SK-N-MC (cell line): ENCODE measurements at regions not wholly inside any gene's neighbourhood (a gene's known extent, or its start where the extent isn't known, plus 50 kb on each side); places are given as distances from the start of the nearest gene placed in this dataset.
"Not testable (repeated sequence)": the region's sequence is repeated elsewhere in the genome, so short reads cannot be mapped to it uniquely, and the experiment has no call there.

Source experiments
- DNase-seq: peaks from one replicate; pipeline ENCODE4 v3.0.0-alpha.2; 2011; ENCODE audit warnings: low read depth, low spot score
- H3K27ac ChIP-seq: fragments of 200-600 bp; sonication (generic); 2 replicates; pipeline ENCODE4 v1.5.1; 2016; ENCODE audit warnings: mixed run types
- H3K36me3 ChIP-seq: fragments of 200-600 bp; sonication (generic); 2 replicates; pipeline ENCODE4 v1.6.1; 2017; ENCODE audit warnings: antibody characterized with exemption, low read length, mixed read lengths; ENCODE audit not compliant: insufficient read depth
- H3K4me3 ChIP-seq: fragments of 200-600 bp; sonication (generic); 2 replicates; pipeline ENCODE4 v1.5.1; 2016
- H3K9ac ChIP-seq: fragments of 200-600 bp; sonication (generic); 2 replicates; pipeline ENCODE4 v1.8.0; 2017; ENCODE audit warnings: mixed run types, mixed read lengths; ENCODE audit not compliant: insufficient read length
- H3K9me3 ChIP-seq: fragments of 200-600 bp; sonication (generic); 2 replicates; pipeline ENCODE4 v1.6.1; 2017; ENCODE audit warnings: low read depth, mild to moderate bottlenecking, antibody characterized with exemption, low read length, moderate library complexity, mixed read lengths
- EZH2 ChIP-seq: fragments of 200-600 bp; sonication (generic); IDR thresholded peaks from one replicate; pipeline ENCODE4 v1.6.1; 2017; ENCODE audit warnings: antibody characterized with exemption
- FOXP2 ChIP-seq: optimal IDR thresholded peaks from 2 replicates; pipeline ENCODE3; 2011; ENCODE audit warnings: mild to moderate bottlenecking, moderate library complexity; ENCODE audit not compliant: insufficient read depth; ENCODE audit errors: extremely low read length, control extremely low read depth
- POLR2AphosphoS5 ChIP-seq: IDR thresholded peaks from 2 replicates; pipeline ENCODE4 v1.6.1; 2012; ENCODE audit warnings: mild to moderate bottlenecking, low read depth, low read length, borderline replicate concordance

- Histone ChIP-seq H3K36me3 (no peaks in the 10 kb centered on the region), H3K9ac (no peak overlapping the region), H3K9me3 (no peaks in the 10 kb centered on the region), H3K27ac (no peak overlapping the region), H3K4me3 (no peak overlapping the region)
- no peak for DNase-seq
- TF ChIP-seq EZH2 (no peak), FOXP2 (no peak), POLR2AphosphoS5 (no peak)
These were observed 125.6 kb downstream of the ABHD5 start for GRCh38 chr3:43816372-43816771.

- no peak for TF ChIP-seq POLR2AphosphoS5
- TF ChIP-seq FOXP2, result no peak
- no peak for TF ChIP-seq EZH2
- DNase-seq, result no peak
- H3K36me3 ChIP-seq, result no peaks in the 10 kb centered on the region
These were observed 126.3 kb downstream of the ABHD5 start for GRCh38 chr3:43817064-43817463.

DNA sequence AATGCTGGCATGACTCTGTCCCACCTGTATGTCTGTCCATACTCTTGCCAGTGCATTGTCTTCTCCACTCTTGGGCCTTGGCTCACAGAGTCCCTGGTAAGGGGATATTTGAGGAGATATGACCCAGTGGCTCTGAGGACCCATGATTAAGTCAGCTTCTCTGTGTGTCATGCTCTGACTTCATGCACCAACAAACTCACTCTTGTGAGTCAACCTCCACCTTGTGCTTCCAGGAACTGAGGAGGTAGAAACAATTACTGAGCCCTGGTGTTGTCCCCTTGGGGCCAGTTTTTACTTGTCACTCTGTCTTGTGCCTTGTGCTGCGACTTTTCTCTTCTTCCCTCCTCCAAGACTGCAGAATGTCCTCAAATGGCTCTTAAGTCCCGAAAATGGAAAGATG, 127.1 kb downstream of the ABHD5 start:
- DNase-seq, result no peak
- H3K27ac ChIP-seq, result no peak overlapping the region
- no peak overlapping the region for H3K9ac ChIP-seq
- no peaks in the 10 kb centered on the region for H3K36me3 ChIP-seq
- TF ChIP-seq EZH2 (no peak), POLR2AphosphoS5 (no peak), FOXP2 (no peak)
- no peaks in the 10 kb centered on the region for H3K9me3 ChIP-seq
- no peak overlapping the region for H3K4me3 ChIP-seq

More at GRCh38 chr3:43817064-43817463, 126.3 kb downstream of the ABHD5 start:
- H3K27ac ChIP-seq, result no peak overlapping the region
- H3K4me3 ChIP-seq, result no peak overlapping the region
- H3K9me3 ChIP-seq, result no peaks in the 10 kb centered on the region
- H3K9ac ChIP-seq, result no peak overlapping the region

GRCh38 chr3:43818229-43818628, 127.5 kb downstream of the ABHD5 start:
- H3K36me3 ChIP-seq, result no peaks in the 10 kb centered on the region
- H3K9ac ChIP-seq, result no peak overlapping the region
- H3K27ac ChIP-seq, result no peak overlapping the region
- H3K9me3 ChIP-seq, result no peaks in the 10 kb centered on the region
- TF ChIP-seq EZH2 (no peak), FOXP2 (no peak), POLR2AphosphoS5 (no peak)
- H3K4me3 ChIP-seq, result no peak overlapping the region
- no peak for DNase-seq

DNA sequence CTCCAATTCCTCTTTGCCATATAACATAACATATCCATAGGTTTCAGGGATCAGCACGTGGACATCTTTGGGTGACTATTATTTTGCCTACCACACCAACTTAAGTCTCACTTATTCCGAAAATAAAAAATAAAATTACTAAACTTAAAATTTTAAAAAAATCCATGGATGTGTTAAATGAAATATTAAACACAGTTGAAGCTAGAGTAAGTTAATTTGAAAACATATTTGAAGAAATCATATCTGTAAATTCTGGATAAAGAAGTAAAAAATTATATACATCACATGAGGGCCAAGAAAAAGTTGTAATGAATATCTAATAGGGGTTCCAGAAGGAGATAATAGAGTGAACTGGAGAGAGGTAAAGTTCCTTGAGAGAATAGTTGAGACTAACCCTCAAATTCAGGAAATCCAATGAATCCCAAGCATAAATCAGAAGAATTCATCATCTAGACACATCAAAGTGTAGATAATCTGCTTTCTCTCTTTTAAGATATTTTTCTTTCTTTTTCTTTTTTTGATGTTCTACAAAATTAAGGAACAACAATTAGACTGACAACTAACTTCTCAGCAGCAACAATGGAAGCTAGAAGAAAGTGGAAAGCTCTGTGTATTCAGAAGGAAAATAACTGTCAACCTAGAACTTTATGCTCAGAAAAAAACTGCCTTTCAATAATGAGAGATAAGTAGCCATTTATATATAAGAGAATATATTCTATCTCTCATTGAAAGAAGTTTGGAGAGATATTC, 147.4 kb downstream of the ABHD5 start:
- DNase-seq, result no peak
- Histone ChIP-seq H3K4me3 (no peak overlapping the region), H3K36me3 (no peaks in the 10 kb centered on the region), H3K9ac (no peak overlapping the region), H3K9me3 (no peaks in the 10 kb centered on the region), H3K27ac (no peak overlapping the region)
- TF ChIP-seq POLR2AphosphoS5 (no peak), EZH2 (no peak), FOXP2 (no peak)

DNA sequence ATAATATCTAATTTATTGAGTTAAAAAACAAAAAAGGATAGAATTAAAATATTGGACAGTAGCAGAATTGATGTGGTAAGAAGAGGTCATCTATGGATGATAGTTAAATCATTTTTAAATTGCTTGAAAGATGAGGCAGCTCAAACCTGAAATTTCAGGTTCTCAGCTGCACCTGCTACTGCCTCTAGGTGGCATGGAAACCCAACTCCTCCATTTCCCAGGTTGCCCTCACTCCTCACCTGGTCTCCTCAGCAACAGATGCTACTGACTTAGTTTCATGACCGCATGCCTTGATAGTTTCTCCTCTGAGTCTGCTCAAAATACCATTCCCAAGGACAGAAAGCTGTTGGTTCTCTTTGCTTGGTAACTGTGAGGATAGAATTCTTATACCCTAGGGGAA, 148.1 kb downstream of the ABHD5 start:
- no peaks in the 10 kb centered on the region for H3K36me3 ChIP-seq
- no peak overlapping the region for H3K9ac ChIP-seq
- no peak for TF ChIP-seq EZH2
- TF ChIP-seq FOXP2, result no peak
- TF ChIP-seq POLR2AphosphoS5, result no peak
- no peak overlapping the region for H3K27ac ChIP-seq
- H3K4me3 ChIP-seq, result no peak overlapping the region
- H3K9me3 ChIP-seq, result no peaks in the 10 kb centered on the region
- DNase-seq, result no peak

GRCh38 chr3:43843386-43843785, 152.6 kb downstream of the ABHD5 start:
- Histone ChIP-seq H3K9ac (no peak overlapping the region), H3K27ac (no peak overlapping the region), H3K9me3 (no peaks in the 10 kb centered on the region), H3K4me3 (no peak overlapping the region), H3K36me3 (no peaks in the 10 kb centered on the region)
- TF ChIP-seq EZH2, result no peak
- TF ChIP-seq FOXP2, result no peak
- TF ChIP-seq POLR2AphosphoS5, result no peak
- DNase-seq, result no peak

DNA sequence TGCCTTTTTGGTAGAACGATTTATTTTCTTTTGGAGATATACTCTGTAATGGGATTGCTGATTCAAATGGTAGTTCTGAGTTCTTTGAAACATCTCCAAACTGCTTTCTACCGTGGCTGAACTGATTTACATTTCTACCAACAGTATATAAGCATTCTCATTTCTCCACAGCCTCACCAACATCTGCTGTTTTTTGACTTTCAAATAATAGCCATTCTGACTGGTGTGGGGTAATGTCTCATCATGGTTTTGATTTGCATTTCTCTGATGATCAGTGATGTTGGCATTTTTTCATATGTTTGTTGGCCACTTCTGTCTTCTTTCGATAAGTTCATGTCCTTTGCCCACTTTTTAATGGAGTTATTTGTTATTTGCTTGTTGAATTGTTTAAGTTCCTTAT, 154.0 kb downstream of the ABHD5 start:
- no peak for DNase-seq
- H3K9me3 ChIP-seq, result no peaks in the 10 kb centered on the region
- H3K9ac ChIP-seq, result no peak overlapping the region
- H3K27ac ChIP-seq, result no peak overlapping the region
- no peak for TF ChIP-seq POLR2AphosphoS5
- TF ChIP-seq FOXP2, result no peak
- TF ChIP-seq EZH2, result no peak
- no peaks in the 10 kb centered on the region for H3K36me3 ChIP-seq
- no peak overlapping the region for H3K4me3 ChIP-seq

GRCh38 chr3:43845553-43845952, 154.8 kb downstream of the ABHD5 start:
- not testable (repeated sequence) for H3K36me3 ChIP-seq, H3K9me3 ChIP-seq, H3K9ac ChIP-seq, DNase-seq, H3K27ac ChIP-seq, H3K4me3 ChIP-seq

DNA sequence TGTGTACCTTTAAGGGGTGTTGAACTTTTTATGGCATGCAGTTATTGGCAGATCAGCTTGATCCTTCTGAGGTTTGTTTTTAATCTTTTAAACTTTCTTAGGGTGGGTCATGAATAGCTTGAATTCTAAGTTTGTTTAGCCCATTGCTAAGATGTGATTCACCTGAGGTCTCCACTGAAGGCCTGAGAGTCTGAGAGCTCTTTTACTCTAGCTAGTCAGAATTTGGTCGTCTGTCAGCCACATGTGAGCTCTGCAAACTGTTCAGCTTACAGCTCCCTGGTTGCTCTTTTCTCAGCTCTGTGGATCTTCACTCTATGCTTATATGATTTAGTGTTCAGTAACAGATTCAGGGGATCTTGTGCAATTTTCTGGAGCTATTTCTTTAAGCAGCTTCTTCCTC, 161.3 kb downstream of the ABHD5 start:
- no peak overlapping the region for H3K4me3 ChIP-seq
- no peak for DNase-seq
- H3K9me3 ChIP-seq, result no peaks in the 10 kb centered on the region
- no peaks in the 10 kb centered on the region for H3K36me3 ChIP-seq
- H3K27ac ChIP-seq, result no peak overlapping the region
- TF ChIP-seq EZH2 (no peak), FOXP2 (no peak), POLR2AphosphoS5 (no peak)
- no peak overlapping the region for H3K9ac ChIP-seq
